Activated CD4-positive, alpha-beta T cell treated with anti-CD3 and anti-CD28 coated beads, Interleukin-10, Interleukin-2, amounts not matched to agents 100 ng/mL and 50 ng/mL, durations not matched to agents 16 hours and 8 hours (primary cell): ENCODE measurements at regions not wholly inside any gene's neighbourhood (a gene's known extent, or its start where the extent isn't known, plus 50 kb on each side); places are given as distances from the start of the nearest gene placed in this dataset.

Experiments used
- DNase-seq: peaks from one replicate; pipeline ENCODE4 v3.0.0-alpha.2; 2020

- DNase-seq: no peak
Measured at GRCh38 chr3:159803459-159803858, 185.2 kb upstream of the IL12A start.

DNA sequence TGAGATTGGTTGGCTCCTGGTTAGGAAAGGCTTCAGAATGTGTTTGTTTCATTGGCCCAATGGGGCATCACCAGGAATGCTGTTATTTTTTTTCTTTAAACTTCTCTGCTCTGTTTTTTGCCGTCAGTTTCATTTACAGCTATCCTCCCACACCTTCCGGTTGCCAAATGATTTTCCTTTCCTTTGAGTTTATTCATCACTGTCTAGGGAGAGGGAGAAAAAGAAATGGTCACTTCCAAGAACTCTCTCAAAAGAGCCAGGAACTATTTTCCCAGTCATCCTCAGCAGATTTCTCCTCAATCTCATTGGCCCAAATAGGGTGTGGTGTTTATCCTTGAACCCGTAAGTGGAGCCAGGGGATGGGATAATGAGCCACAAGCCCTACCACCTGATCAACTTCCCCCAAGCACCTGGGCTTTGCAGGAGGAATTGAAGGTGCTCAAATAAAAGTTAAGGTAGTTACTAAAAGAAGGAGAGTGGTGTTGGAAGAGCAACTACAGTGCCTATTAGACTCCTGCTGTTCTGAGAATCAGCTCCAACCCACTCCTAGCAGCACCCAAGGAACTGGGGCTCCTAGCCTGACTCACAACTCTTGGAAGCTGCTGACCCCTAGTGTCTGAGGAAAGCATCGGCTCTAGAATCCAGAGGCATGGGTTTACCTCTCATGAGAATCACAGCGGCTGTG, 183.8 kb upstream of the IL12A start:
- DNase-seq: peak; percentile 62

DNA sequence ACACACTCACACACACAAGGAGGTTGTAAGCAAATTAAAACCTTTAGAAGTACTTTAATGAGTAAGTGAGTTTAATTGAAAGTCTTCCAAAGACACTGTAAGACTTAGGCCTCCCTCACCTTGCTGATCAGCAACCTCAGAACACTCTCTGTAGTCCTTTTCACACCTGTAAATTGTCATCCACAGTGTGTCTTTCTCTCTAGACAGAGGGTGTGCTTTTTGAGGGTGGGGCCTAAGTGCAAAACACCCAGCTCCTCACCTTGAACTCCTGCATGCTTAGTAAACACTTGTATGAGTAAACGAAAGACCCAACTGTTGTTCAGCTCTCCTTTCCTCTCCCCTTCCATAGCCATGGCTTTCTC, 183.2 kb upstream of the IL12A start:
- no peak for DNase-seq

DNA sequence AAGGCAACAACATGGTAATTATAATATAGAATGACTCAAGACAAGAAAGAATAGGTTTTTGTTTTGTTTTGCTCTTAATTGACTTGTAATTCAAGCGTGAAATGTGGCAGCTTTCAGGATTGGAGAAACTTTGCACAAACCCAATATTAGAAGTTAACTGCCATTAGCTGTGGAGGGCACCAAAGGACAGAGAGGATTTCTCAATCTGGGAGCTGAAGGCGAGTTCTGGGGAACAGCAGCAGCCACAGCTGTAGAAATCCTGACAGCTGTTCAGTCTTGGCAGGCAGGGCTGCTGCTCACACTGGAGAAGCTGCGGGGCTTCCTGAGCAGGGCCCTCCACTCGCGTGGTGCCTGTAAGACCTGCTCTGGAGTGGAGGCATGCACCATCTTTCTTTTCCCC, 182.2 kb upstream of the IL12A start:
- no peak for DNase-seq

DNA sequence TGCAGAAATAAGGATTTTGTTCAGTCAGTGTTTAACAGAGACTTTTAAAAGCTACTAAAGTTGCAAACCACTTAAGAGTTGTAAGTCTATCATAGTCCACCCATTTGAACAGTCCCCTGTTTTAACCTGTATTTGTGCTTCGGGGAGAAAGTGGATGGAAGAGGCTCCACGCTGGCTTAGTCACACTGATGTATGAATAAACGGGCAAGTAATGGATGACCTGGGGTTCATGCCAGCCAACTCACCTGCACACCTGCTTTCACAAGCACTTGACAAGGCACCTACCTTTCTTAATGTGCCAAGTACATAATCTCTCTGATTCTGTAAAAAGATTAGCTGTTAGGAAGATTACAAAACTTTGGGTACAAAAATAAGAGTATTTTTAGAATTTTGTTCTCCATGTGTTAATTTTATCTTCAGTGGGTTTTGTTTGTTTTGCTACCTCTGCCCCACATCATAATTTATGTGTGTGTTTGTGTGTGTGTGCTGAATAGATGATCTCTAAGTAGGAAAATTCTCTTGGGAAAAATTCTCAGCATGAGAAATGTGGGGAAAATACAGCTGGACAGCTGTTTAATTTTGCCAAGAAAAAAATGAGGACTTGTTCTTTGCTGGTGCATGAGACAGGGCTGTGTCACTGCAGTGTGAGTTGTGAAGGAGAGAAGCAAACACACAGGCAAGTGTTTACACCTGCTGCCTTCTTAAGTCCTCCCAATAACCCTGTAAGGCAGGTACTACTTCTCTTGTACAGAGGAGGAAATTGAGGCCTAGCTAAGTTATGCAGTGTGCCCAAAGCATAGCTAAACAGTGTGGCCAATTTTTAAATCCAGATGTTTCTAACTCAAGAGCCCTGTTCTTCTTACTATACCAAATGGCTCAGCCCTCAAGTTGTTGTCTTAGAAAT, 181.2 kb upstream of the IL12A start:
- no peak for DNase-seq

DNA sequence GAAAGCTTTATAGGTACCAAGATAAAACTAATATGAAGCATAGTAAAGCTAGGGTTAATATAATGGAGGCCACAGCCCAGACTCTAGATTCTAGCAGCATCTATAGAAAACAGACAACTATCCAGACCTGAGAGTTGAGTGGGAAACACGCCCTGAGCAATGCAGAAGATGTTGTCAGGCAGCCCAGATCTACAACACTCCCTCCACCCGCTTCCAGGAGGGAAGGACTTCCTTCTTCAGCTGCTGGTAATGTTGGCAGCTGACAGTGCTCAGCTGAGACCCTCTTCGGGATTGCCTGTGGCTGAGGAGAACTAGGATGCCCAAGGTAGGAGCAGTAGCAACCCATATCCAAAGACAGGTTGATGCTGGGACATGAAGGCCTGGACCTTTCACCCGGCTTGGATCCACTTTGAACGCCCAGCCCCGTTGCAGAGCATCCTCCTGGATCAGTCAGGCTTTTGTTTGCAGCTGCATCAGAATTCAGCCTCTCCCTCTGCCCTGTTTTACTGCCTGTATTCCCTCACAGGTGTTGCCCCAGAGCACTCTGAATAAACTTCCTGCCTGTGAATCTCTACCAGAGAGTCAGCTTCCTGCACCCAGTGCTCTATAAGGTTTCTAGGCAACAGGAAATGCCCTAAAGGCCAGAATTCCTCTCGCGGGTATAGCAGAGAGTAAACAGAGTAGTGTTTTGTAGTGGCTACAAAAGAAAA, 174.7 kb upstream of the IL12A start:
- no peak for DNase-seq

DNA sequence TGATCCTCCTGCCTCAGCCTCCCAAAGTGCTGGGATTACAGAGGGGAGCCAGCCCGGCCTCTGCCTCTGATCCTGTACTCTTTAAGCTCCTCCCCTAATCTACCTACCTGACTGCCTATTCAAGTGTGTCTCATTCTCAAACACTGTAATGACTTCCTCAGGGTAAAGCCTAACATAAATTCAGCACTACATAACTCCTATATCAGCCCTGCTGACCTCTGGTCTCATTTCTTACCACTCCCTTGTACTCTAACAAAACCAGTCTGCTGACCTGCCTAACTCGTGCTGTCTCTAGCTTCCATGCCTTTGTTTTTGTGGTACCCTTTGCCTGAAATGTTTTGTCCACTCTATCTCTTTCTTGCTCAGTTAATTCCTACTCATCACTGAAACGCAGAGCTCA, 172.1 kb upstream of the IL12A start:
- no peak for DNase-seq

DNA sequence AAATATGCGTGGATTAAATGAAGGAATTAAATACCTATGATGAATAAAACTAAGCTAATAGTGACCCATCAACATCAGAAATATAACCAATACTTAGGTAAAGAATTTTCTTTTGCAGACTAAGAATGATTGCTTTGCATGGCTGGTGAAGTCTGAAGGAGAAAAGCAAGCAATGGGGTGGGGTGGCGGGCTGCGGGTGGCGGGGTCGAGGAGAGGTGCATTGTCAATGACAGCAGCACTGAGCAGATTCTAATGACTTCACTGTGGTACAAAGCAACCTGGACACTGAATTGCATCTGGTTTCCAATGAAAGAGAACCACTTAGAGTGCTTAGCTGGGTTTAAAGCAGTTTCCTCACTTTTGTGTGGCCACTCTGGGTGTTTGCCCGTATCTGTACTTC, 171.5 kb upstream of the IL12A start:
- DNase-seq: no peak

DNA sequence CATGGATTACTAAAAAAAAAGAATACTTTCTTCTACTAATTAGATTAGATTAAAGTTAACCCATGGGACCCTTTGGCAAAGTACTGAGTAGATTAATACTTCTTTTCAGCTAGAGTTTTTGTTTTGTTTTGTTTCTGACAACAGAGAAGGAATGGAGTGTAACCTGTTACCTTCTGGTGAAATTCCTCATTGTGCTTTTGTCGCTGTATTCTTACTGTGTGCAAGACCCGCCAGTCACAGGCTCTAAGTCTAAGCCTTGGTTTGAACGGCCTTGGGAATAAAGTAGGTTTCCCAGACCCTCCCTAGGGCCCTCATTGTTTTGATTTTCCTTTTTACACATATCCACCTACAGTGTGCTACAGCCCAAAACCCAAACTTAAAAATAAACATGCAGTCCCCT, 171.1 kb upstream of the IL12A start:
- DNase-seq: no peak

DNA sequence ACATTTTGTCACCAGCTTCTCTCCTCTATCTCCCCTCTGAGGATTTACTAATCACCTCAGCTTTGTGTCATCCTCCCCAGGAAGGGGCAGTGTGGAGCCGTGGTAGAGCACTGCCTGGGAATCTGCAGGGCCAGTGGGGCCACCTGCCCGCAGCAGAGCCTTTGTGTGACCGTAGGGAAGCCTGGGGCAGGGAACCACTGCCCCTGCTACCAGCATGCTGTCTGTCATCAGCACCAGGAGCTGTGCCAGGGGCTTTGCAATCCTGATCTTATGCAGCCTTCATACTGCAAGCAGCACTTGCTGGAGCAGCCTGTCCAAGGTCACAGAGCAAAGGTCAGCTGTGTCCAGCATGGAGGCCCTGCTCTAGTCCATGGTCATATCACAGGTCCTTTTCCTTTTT, 170.2 kb upstream of the IL12A start:
- DNase-seq: no peak

GRCh38 chr3:159818997-159819500, 169.6 kb upstream of the IL12A start:
- no peak for DNase-seq

DNA sequence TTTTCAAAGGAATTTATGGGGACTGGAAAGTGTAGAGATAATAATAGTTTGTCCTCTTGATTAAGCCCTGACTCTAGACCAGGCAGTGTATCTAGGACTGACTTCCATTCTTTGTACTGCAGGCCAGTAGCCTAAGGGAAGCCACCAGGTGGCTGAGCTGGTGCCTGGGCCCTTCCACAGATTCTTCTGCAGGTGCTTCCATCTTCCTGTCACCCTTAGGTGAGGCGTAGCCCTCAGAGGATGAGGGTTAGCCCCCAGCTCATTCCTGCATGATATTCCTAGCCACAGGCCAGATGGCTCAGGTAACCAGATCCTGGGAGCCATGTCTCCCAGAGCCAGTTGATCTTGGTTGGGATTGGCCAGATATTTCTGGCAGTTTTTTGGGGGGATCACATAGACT, 169.0 kb upstream of the IL12A start:
- no peak for DNase-seq

- no peak for DNase-seq
Measured at GRCh38 chr3:159821110-159821509, 167.5 kb upstream of the IL12A start.

- no peak for DNase-seq
Measured at GRCh38 chr3:159821736-159822135, 166.9 kb upstream of the IL12A start.

GRCh38 chr3:159823780-159824179, 164.9 kb upstream of the IL12A start:
- no peak for DNase-seq

DNA sequence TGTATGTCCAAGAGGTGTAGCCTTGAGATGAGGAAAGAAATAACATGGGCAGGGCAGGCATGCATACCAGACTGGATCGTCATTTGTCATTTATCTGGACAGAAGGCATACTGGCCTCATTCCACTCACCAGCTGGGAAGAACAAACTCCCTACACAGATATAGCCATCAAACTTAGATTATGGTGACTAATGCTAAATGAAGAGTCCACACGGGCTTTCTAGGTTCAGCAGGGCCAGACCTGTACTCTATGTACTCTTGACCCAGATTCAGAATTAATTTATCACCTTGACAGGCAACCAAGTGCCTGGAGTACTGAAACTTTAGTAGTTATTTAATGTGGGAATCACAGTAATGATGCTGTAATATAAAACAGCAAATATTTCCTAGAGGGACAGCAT, 164.3 kb upstream of the IL12A start:
- no peak for DNase-seq

DNA sequence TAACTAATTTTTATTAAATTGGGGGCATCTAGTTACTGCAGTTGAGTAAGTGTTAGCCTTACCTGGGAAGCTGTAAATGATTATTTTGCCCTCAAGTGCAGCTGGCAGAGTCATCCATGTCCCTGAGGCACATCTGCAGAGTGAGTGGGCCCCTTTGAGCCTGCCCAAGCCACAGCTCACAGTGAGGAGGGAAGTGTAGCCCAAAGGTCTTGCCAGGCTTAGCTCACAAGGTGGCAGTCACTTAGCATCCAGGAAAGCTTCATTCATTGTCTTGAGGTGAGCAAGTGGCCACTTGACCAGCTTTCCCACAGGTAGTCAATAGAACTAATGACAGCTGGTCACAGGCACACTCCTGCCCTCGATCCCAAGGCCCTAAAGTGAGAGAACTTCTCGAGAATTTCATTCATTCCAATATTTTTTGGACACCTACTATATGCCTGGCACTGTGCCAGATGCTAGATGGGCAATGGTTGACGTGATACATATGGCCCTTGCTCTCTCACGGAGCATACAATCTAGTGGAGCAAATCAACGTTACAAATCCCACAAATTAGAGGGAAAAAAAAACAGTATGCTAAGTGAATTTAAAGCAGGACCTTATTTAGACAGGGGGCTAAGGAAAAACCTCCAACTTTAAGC, 163.3 kb upstream of the IL12A start:
- DNase-seq: no peak

- DNase-seq: peak; percentile 23
Measured at GRCh38 chr3:159828542-159828943, 160.1 kb upstream of the IL12A start.

- no peak for DNase-seq
Measured at GRCh38 chr3:159829056-159829455, 159.6 kb upstream of the IL12A start.

- DNase-seq: no peak
Measured at GRCh38 chr3:159829539-159830227, 159.0 kb upstream of the IL12A start.

- DNase-seq: no peak
Measured at GRCh38 chr3:159830523-159831154, 158.0 kb upstream of the IL12A start.

DNA sequence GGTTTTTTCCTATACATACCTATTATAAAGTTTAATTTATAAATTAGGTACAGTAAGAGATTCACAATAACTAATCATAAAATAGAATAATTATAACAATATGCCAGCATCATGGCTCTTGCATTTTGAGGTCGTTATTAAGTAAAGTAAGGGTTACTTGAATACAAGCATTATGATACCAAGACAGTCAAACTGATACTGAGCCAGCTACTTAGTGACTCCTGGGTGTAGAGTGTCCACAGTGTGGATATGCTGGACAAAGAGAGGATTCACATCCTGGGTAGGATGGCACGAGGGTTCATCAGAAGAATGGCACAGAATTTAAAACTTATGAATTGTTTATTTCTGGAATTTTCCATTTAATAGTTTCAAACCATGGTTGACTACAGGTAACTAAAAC, 157.2 kb upstream of the IL12A start:
- DNase-seq: no peak
